ENCODE measurements at regions not wholly inside any gene's neighbourhood (a gene's known extent, or its start where the extent isn't known, plus 50 kb on each side); places are given as distances from the start of the nearest gene placed in this dataset.

DNA sequence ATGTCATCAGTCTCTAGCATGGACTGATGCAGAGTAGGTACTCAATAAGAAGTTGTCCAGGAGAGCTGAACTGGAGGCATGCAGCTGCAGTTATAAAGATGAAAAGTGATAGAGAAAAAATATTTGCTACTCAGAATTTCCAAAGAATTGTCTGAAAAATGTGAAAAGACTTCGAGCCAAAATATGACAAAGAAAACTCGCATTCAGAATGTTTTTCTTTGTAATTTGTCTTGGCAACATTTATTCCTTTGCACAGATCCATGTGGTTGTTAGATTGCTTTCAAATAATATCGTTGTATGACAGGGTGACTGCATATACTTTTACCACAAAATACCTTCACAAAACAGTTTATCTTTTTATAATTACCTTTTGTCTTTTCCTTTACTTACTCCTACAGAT, 128.0 kb upstream of the SLC4A4 start:
- ChIA-PET CTCF (no interaction called here), POLR2A (no interaction called here)
- no peaks in the 10 kb centered on the region for H3K27me3 ChIP-seq (replicated peaks; ENCODE audit: control insufficient read depth, insufficient read depth, low read length)
- no TSS peak for BruUV-seq (replicated peaks)
- no peak overlapping the region for H3K4me3 ChIP-seq (ENCODE audit: low read depth, low read length)
- Mint-ChIP-seq H3K4me3 (ENCODE audit: unreplicated experiment) (no peak overlapping the region), H3K27ac (ENCODE audit: unreplicated experiment) (no peak overlapping the region), H3K4me1 (ENCODE audit: low read depth, unreplicated experiment) (no peaks in the 10 kb centered on the region), H3K27me3 (ENCODE audit: insufficient read depth, unreplicated experiment) (no peaks in the 10 kb centered on the region), H3K9me3 (ENCODE audit: unreplicated experiment) (no peaks in the 10 kb centered on the region), H3K36me3 (ENCODE audit: insufficient read depth, unreplicated experiment) (no peaks in the 10 kb centered on the region)
- no peak for DNase-seq
- no peaks in the 10 kb centered on the region for H3K4me1 ChIP-seq
- intact Hi-C loops (cut with micrococcal nuclease; ENCODE audit: unreplicated experiment) = no loop called here
- no peaks in the 10 kb centered on the region for H3K9me3 ChIP-seq
- TF ChIP-seq, protein P1, sequence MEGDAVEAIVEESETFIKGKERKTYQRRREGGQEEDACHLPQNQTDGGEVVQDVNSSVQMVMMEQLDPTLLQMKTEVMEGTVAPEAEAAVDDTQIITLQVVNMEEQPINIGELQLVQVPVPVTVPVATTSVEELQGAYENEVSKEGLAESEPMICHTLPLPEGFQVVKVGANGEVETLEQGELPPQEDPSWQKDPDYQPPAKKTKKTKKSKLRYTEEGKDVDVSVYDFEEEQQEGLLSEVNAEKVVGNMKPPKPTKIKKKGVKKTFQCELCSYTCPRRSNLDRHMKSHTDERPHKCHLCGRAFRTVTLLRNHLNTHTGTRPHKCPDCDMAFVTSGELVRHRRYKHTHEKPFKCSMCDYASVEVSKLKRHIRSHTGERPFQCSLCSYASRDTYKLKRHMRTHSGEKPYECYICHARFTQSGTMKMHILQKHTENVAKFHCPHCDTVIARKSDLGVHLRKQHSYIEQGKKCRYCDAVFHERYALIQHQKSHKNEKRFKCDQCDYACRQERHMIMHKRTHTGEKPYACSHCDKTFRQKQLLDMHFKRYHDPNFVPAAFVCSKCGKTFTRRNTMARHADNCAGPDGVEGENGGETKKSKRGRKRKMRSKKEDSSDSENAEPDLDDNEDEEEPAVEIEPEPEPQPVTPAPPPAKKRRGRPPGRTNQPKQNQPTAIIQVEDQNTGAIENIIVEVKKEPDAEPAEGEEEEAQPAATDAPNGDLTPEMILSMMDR (IDR thresholded peaks at IDR 0.05; ENCODE audit: insufficient read depth in 1 of 2, low read depth in 1 of 2, low read length in 1 of 2, severe bottlenecking in 1 of 2, unreplicated experiment in 1 of 2) = no peak
- no peaks in the 10 kb centered on the region for H3K36me3 ChIP-seq (ENCODE audit: control insufficient read depth, insufficient read depth, low read length)

DNA sequence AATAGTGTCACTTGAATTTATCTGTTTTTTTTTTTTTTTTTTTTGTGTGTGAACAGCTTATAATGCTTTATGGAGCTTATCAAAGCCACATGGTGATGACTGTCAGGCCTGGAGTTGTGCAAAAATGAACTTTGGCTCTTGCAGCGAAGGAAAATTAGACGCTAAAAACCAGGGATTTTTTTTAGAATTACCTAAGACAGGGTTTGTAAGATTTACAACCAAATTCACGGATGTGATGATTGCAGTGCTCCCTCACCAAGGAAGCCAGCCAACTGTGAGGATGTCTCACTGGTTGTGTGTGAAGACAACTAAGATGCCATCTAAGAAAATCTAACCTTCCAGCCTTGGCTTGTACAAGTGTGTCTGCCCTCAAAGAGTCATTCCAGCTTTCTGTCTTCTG, 127.1 kb upstream of the SLC4A4 start:
- Mint-ChIP-seq H3K27ac (ENCODE audit: unreplicated experiment) (no peak overlapping the region), H3K9me3 (ENCODE audit: unreplicated experiment) (no peaks in the 10 kb centered on the region), H3K27me3 (ENCODE audit: insufficient read depth, unreplicated experiment) (no peaks in the 10 kb centered on the region), H3K4me3 (ENCODE audit: unreplicated experiment) (no peak overlapping the region), H3K4me1 (ENCODE audit: low read depth, unreplicated experiment) (no peaks in the 10 kb centered on the region), H3K36me3 (ENCODE audit: insufficient read depth, unreplicated experiment) (no peaks in the 10 kb centered on the region)
- Histone ChIP-seq H3K9me3 (no peaks in the 10 kb centered on the region), H3K4me3 (ENCODE audit: low read depth, low read length) (no peak overlapping the region), H3K27me3 (replicated peaks; ENCODE audit: control insufficient read depth, insufficient read depth, low read length) (no peaks in the 10 kb centered on the region), H3K36me3 (ENCODE audit: control insufficient read depth, insufficient read depth, low read length) (no peaks in the 10 kb centered on the region), H3K4me1 (no peaks in the 10 kb centered on the region)
- DNase-seq = no peak
- ChIA-PET CTCF (no interaction called here), POLR2A (no interaction called here)
- no TSS peak for BruUV-seq (replicated peaks)
- TF ChIP-seq, protein P1 (IDR thresholded peaks at IDR 0.05; ENCODE audit: insufficient read depth in 1 of 2, low read depth in 1 of 2, low read length in 1 of 2, severe bottlenecking in 1 of 2, unreplicated experiment in 1 of 2) = no peak
- intact Hi-C loops (cut with micrococcal nuclease; ENCODE audit: unreplicated experiment) = no loop called here

DNA sequence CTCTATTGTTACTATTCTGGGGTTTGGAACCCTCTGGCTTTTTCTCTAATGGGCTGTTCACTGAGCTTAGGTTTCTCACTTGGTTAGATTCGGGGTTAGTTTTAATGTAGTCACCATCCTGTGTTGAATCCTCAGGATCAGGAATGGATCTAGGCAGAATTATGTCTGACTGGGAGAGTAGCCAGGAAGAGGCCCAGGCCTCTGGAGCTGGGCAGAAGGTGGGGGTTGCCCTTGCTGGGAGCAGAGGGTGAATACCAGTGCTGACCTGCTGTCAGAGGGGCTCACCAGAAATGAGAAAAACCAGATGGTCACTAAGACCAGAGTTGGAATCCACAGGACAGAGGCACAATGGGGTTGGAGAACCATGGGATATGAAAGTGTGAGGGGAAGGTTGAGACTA, 126.6 kb upstream of the SLC4A4 start:
- ChIA-PET POLR2A (no interaction called here), CTCF (no interaction called here)
- Histone ChIP-seq H3K4me3 (ENCODE audit: low read depth, low read length) (no peak overlapping the region), H3K4me1 (no peaks in the 10 kb centered on the region), H3K9me3 (no peaks in the 10 kb centered on the region), H3K36me3 (ENCODE audit: control insufficient read depth, insufficient read depth, low read length) (no peaks in the 10 kb centered on the region), H3K27me3 (replicated peaks; ENCODE audit: control insufficient read depth, insufficient read depth, low read length) (no peaks in the 10 kb centered on the region)
- no peak overlapping the region for H3K4me3 Mint-ChIP-seq (ENCODE audit: unreplicated experiment)
- DNase-seq = no peak
- TF ChIP-seq, protein P1 (IDR thresholded peaks at IDR 0.05; ENCODE audit: insufficient read depth in 1 of 2, low read depth in 1 of 2, low read length in 1 of 2, severe bottlenecking in 1 of 2, unreplicated experiment in 1 of 2) = no peak
- intact Hi-C loops (cut with micrococcal nuclease; ENCODE audit: unreplicated experiment) = no loop called here
- no peaks in the 10 kb centered on the region for H3K9me3 Mint-ChIP-seq (ENCODE audit: unreplicated experiment)
- no peaks in the 10 kb centered on the region for H3K36me3 Mint-ChIP-seq (ENCODE audit: insufficient read depth, unreplicated experiment)
- no peak overlapping the region for H3K27ac Mint-ChIP-seq (ENCODE audit: unreplicated experiment)
- no peaks in the 10 kb centered on the region for H3K4me1 Mint-ChIP-seq (ENCODE audit: low read depth, unreplicated experiment)
- no peaks in the 10 kb centered on the region for H3K27me3 Mint-ChIP-seq (ENCODE audit: insufficient read depth, unreplicated experiment)
- no TSS peak for BruUV-seq (replicated peaks)
